ENCODE measurements at regions not wholly inside any gene's neighbourhood (a gene's known extent, or its start where the extent isn't known, plus 50 kb on each side); places are given as distances from the start of the nearest gene placed in this dataset.

DNA sequence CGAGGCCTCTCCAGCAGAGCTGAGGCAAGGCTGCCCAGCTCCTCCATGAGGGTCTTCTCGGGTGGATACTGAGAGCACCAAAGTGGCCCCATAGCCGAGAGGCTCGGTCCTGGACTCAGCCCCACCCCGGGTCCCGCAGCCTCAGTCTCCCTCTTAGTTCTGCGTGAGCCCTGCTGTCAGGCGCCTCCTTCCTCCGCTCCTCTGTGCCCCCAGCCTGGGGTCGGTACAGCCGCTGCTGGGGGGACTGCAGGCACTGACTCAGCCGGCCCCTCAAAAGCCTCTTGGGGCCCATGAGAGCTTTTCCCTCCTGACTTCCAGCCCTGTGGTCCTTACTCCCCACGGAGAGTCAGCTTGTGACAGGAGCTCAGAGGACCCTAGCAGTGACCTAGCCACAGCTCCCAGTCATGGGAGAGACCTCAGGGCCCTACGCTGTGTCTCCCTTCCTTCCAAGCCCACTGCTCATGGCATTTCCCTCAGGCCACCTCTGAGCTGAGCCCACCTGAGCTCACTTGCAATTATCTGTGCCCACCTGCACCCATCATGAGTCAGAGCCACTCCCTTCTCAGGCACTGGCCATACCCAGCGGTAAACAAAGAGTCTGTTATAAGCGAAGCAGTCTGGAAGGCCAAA is 295.0 kb upstream of the RTL1 start:
- TF ChIP-seq NRF1 (IDR thresholded peaks at IDR 0.05; ENCODE audit: low read depth, low read length) (no peak), YY1 (IDR thresholded peaks at IDR 0.05; ENCODE audit: low read depth) (no peak), FOXM1 (IDR thresholded peaks at IDR 0.05; ENCODE audit: low read depth) (no peak), TAF1 (IDR thresholded peaks at IDR 0.05; ENCODE audit: borderline replicate concordance, low read depth, low read length) (no peak), EP300 (IDR thresholded peaks at IDR 0.05; ENCODE audit: borderline replicate concordance in 1 of 2, low read depth in 1 of 2, low read length in 1 of 2) (no peak), SMC3 (IDR thresholded peaks at IDR 0.05; ENCODE audit: low read depth, low read length) (no peak), EZH2phosphoT487 (IDR thresholded peaks at IDR 0.05; ENCODE audit: borderline replicate concordance, low read depth) (no peak)
- TF ChIP-seq, protein P1, sequence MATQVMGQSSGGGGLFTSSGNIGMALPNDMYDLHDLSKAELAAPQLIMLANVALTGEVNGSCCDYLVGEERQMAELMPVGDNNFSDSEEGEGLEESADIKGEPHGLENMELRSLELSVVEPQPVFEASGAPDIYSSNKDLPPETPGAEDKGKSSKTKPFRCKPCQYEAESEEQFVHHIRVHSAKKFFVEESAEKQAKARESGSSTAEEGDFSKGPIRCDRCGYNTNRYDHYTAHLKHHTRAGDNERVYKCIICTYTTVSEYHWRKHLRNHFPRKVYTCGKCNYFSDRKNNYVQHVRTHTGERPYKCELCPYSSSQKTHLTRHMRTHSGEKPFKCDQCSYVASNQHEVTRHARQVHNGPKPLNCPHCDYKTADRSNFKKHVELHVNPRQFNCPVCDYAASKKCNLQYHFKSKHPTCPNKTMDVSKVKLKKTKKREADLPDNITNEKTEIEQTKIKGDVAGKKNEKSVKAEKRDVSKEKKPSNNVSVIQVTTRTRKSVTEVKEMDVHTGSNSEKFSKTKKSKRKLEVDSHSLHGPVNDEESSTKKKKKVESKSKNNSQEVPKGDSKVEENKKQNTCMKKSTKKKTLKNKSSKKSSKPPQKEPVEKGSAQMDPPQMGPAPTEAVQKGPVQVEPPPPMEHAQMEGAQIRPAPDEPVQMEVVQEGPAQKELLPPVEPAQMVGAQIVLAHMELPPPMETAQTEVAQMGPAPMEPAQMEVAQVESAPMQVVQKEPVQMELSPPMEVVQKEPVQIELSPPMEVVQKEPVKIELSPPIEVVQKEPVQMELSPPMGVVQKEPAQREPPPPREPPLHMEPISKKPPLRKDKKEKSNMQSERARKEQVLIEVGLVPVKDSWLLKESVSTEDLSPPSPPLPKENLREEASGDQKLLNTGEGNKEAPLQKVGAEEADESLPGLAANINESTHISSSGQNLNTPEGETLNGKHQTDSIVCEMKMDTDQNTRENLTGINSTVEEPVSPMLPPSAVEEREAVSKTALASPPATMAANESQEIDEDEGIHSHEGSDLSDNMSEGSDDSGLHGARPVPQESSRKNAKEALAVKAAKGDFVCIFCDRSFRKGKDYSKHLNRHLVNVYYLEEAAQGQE (IDR thresholded peaks at IDR 0.05; ENCODE audit: low read depth, low read length): no peak
- TF ChIP-seq, protein P2, sequence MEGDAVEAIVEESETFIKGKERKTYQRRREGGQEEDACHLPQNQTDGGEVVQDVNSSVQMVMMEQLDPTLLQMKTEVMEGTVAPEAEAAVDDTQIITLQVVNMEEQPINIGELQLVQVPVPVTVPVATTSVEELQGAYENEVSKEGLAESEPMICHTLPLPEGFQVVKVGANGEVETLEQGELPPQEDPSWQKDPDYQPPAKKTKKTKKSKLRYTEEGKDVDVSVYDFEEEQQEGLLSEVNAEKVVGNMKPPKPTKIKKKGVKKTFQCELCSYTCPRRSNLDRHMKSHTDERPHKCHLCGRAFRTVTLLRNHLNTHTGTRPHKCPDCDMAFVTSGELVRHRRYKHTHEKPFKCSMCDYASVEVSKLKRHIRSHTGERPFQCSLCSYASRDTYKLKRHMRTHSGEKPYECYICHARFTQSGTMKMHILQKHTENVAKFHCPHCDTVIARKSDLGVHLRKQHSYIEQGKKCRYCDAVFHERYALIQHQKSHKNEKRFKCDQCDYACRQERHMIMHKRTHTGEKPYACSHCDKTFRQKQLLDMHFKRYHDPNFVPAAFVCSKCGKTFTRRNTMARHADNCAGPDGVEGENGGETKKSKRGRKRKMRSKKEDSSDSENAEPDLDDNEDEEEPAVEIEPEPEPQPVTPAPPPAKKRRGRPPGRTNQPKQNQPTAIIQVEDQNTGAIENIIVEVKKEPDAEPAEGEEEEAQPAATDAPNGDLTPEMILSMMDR (IDR thresholded peaks at IDR 0.05): no peak
- TF ChIP-seq, protein P3, sequence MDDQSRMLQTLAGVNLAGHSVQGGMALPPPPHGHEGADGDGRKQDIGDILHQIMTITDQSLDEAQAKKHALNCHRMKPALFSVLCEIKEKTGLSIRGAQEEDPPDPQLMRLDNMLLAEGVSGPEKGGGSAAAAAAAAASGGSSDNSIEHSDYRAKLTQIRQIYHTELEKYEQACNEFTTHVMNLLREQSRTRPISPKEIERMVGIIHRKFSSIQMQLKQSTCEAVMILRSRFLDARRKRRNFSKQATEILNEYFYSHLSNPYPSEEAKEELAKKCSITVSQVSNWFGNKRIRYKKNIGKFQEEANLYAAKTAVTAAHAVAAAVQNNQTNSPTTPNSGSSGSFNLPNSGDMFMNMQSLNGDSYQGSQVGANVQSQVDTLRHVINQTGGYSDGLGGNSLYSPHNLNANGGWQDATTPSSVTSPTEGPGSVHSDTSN (IDR thresholded peaks at IDR 0.05): no peak

All from SK-N-SH (cell line).